ENCODE measurements at regions not wholly inside any gene's neighbourhood (a gene's known extent, or its start where the extent isn't known, plus 50 kb on each side); places are given as distances from the start of the nearest gene placed in this dataset.

- TF ChIP-seq SUZ12 (IDR thresholded peaks at IDR 0.05; ENCODE audit: extremely low read depth, insufficient read depth, insufficient read length) (no peak), ZNF274 (IDR thresholded peaks at IDR 0.05; ENCODE audit: low read depth, low read length) (no peak), YY1 (IDR thresholded peaks at IDR 0.05; ENCODE audit: insufficient read depth, insufficient read length) (no peak)
- Histone ChIP-seq H3K4me1 (ENCODE audit: insufficient read depth, insufficient read length) (peaks cover 16% of the 10 kb centered on the region), H3K9ac (ENCODE audit: insufficient read length, low read depth) (peak overlapping the region; percentile 2)
Measured at GRCh38 chr11:45021692-45022141, 71.0 kb upstream of the TP53I11 start.

DNA sequence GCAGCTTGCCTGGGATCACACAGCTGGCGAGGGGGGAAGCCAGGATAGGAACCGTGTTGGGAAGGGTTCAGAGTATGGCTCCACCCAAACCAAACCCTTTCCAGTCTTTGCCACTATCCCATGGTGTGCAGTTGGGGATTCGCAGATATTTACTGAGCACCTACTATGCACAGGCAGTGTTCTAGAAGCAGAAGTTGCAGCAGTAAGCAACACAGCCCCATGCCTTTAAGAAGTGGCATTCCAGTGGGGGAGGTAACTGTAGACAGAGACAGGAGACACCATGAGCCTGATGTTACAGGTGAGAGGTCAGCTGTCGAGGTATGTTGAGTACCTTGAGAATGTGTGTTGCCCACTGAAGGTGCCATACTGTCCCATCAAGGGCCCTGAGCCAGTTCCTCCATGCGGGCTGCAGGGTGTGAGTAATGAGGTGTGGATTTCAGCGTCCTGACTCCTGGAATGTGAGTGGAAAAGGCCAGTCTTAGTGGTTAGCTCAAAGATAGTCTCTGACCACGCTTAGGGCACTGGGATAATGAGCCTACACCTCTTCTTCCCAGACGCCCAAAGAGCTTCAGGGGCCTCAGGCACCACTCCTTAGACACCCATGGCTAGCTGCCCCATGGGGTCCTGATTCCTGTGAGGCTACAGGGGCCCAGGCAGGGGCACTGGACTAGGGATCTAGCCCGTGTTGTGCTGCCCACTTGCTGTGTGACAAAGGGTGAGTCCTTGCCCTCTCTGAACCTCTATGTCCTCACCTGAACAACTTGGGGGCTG lies 71.8 kb upstream of the TP53I11 start:
- Histone ChIP-seq H3K27me3 (ENCODE audit: insufficient read depth, insufficient read length) (no peaks in the 10 kb centered on the region), H3K9me3 (ENCODE audit: insufficient read depth, low read length) (no peaks in the 10 kb centered on the region), H3K4me1 (ENCODE audit: insufficient read depth, insufficient read length) (peaks cover 16% of the 10 kb centered on the region), H3K36me3 (ENCODE audit: insufficient read depth, insufficient read length, low read length) (no peaks in the 10 kb centered on the region), H3K4me3 (ENCODE audit: insufficient read length, low read depth) (no peak overlapping the region), H3K9ac (ENCODE audit: insufficient read length, low read depth) (no peak overlapping the region)
- TF ChIP-seq YY1 (IDR thresholded peaks at IDR 0.05; ENCODE audit: insufficient read depth, insufficient read length) (no peak), ZNF274 (IDR thresholded peaks at IDR 0.05; ENCODE audit: low read depth, low read length) (no peak), SUZ12 (IDR thresholded peaks at IDR 0.05; ENCODE audit: extremely low read depth, insufficient read depth, insufficient read length) (no peak)
- no peak for DNase-seq (ENCODE audit: low read depth, low spot score)

More at GRCh38 chr11:45021692-45022141, 71.0 kb upstream of the TP53I11 start:
- peak; percentile 27 for DNase-seq (ENCODE audit: low read depth, low spot score)
- H3K9me3 ChIP-seq (ENCODE audit: insufficient read depth, low read length): no peaks in the 10 kb centered on the region
- no peaks in the 10 kb centered on the region for H3K27me3 ChIP-seq (ENCODE audit: insufficient read depth, insufficient read length)
- H3K36me3 ChIP-seq (ENCODE audit: insufficient read depth, insufficient read length, low read length): no peaks in the 10 kb centered on the region
- no peak overlapping the region for H3K4me3 ChIP-seq (ENCODE audit: insufficient read length, low read depth)

GRCh38 chr11:45023065-45023365 lies 72.3 kb upstream of the TP53I11 start:
- Histone ChIP-seq H3K9ac (ENCODE audit: insufficient read length, low read depth) (no peak overlapping the region), H3K27me3 (ENCODE audit: insufficient read depth, insufficient read length) (no peaks in the 10 kb centered on the region), H3K4me3 (ENCODE audit: insufficient read length, low read depth) (no peak overlapping the region), H3K9me3 (ENCODE audit: insufficient read depth, low read length) (no peaks in the 10 kb centered on the region), H3K36me3 (ENCODE audit: insufficient read depth, insufficient read length, low read length) (no peaks in the 10 kb centered on the region), H3K4me1 (ENCODE audit: insufficient read depth, insufficient read length) (peaks cover 16% of the 10 kb centered on the region)
- TF ChIP-seq SUZ12 (IDR thresholded peaks at IDR 0.05; ENCODE audit: extremely low read depth, insufficient read depth, insufficient read length) (no peak), YY1 (IDR thresholded peaks at IDR 0.05; ENCODE audit: insufficient read depth, insufficient read length) (no peak), ZNF274 (IDR thresholded peaks at IDR 0.05; ENCODE audit: low read depth, low read length) (no peak)
- DNase-seq (ENCODE audit: low read depth, low spot score): no peak

- Histone ChIP-seq H3K4me1 (ENCODE audit: insufficient read depth, insufficient read length) (peaks cover 15% of the 10 kb centered on the region), H3K9ac (ENCODE audit: insufficient read length, low read depth) (no peak overlapping the region), H3K9me3 (ENCODE audit: insufficient read depth, low read length) (no peaks in the 10 kb centered on the region), H3K36me3 (ENCODE audit: insufficient read depth, insufficient read length, low read length) (no peaks in the 10 kb centered on the region), H3K4me3 (ENCODE audit: insufficient read length, low read depth) (no peak overlapping the region), H3K27me3 (ENCODE audit: insufficient read depth, insufficient read length) (peaks cover 3% of the 10 kb centered on the region)
- TF ChIP-seq ZNF274 (IDR thresholded peaks at IDR 0.05; ENCODE audit: low read depth, low read length) (no peak), YY1 (IDR thresholded peaks at IDR 0.05; ENCODE audit: insufficient read depth, insufficient read length) (no peak), SUZ12 (IDR thresholded peaks at IDR 0.05; ENCODE audit: extremely low read depth, insufficient read depth, insufficient read length) (no peak)
- no peak for DNase-seq (ENCODE audit: low read depth, low spot score)
Measured at GRCh38 chr11:45024316-45024715, 73.6 kb upstream of the TP53I11 start.

GRCh38 chr11:45024846-45025588 lies 74.3 kb upstream of the TP53I11 start:
- no peak for DNase-seq (ENCODE audit: low read depth, low spot score)
- TF ChIP-seq ZNF274 (IDR thresholded peaks at IDR 0.05; ENCODE audit: low read depth, low read length): no peak
- no peak for TF ChIP-seq SUZ12 (IDR thresholded peaks at IDR 0.05; ENCODE audit: extremely low read depth, insufficient read depth, insufficient read length)
- TF ChIP-seq YY1 (IDR thresholded peaks at IDR 0.05; ENCODE audit: insufficient read depth, insufficient read length): no peak

GRCh38 chr11:45025716-45026492 lies 75.2 kb upstream of the TP53I11 start:
- no peak for TF ChIP-seq SUZ12 (IDR thresholded peaks at IDR 0.05; ENCODE audit: extremely low read depth, insufficient read depth, insufficient read length)
- TF ChIP-seq YY1 (IDR thresholded peaks at IDR 0.05; ENCODE audit: insufficient read depth, insufficient read length): no peak
- no peak for TF ChIP-seq ZNF274 (IDR thresholded peaks at IDR 0.05; ENCODE audit: low read depth, low read length)
- H3K9ac ChIP-seq (ENCODE audit: insufficient read length, low read depth): no peak overlapping the region
- peaks cover 3% of the 10 kb centered on the region for H3K27me3 ChIP-seq (ENCODE audit: insufficient read depth, insufficient read length)
- no peak overlapping the region for H3K4me3 ChIP-seq (ENCODE audit: insufficient read length, low read depth)
- H3K9me3 ChIP-seq (ENCODE audit: insufficient read depth, low read length): no peaks in the 10 kb centered on the region
- peaks cover 15% of the 10 kb centered on the region for H3K4me1 ChIP-seq (ENCODE audit: insufficient read depth, insufficient read length)
- no peaks in the 10 kb centered on the region for H3K36me3 ChIP-seq (ENCODE audit: insufficient read depth, insufficient read length, low read length)
- DNase-seq (ENCODE audit: low read depth, low spot score): no peak

More at GRCh38 chr11:45024846-45025588, 74.3 kb upstream of the TP53I11 start:
- H3K36me3 ChIP-seq (ENCODE audit: insufficient read depth, insufficient read length, low read length): no peaks in the 10 kb centered on the region
- no peaks in the 10 kb centered on the region for H3K9me3 ChIP-seq (ENCODE audit: insufficient read depth, low read length)
- peaks cover 3% of the 10 kb centered on the region for H3K27me3 ChIP-seq (ENCODE audit: insufficient read depth, insufficient read length)
- H3K4me3 ChIP-seq (ENCODE audit: insufficient read length, low read depth): no peak overlapping the region
- peaks cover 15% of the 10 kb centered on the region for H3K4me1 ChIP-seq (ENCODE audit: insufficient read depth, insufficient read length)
- no peak overlapping the region for H3K9ac ChIP-seq (ENCODE audit: insufficient read length, low read depth)
